Tibial nerve (tissue), 4 donors: ENCODE measurements at regions not wholly inside any gene's neighbourhood (a gene's known extent, or its start where the extent isn't known, plus 50 kb on each side); places are given as distances from the start of the nearest gene placed in this dataset.

ENCODE experiments used
- CTCF ChIP-seq, 5 experiments: fragments of 200-600 bp in 3 of 5; fragments of 450-650 bp in 2 of 5; sonication (generic) in 3 of 5; IDR thresholded peaks; one replicate each; pipeline ENCODE4 v1.5.1; 2016 to 2019; ENCODE audit warnings: antibody characterized with exemption in 5 of 5, mild to moderate bottlenecking in 3 of 5, moderate library complexity in 2 of 5
- EP300 ChIP-seq, 2 donors: sonication (generic); formaldehyde crosslinking; IDR thresholded peaks; one replicate each; pipeline ENCODE4 v1.6.1; 2017; ENCODE audit warnings: antibody characterized with exemption in 2 of 2, mild to moderate bottlenecking in 1 of 2

- TF ChIP-seq CTCF (IDR thresholded peaks at IDR 0.05) (no peak), EP300 (IDR thresholded peaks at IDR 0.05) (no peak)
Observed at GRCh38 chr16:7990626-7991260, 599.6 kb downstream of the TMEM114 start.
